ENCODE measurements at regions not wholly inside any gene's neighbourhood (a gene's known extent, or its start where the extent isn't known, plus 50 kb on each side); places are given as distances from the start of the nearest gene placed in this dataset.
"Not testable (repeated sequence)": the region's sequence is repeated elsewhere in the genome, so short reads cannot be mapped to it uniquely, and the experiment has no call there.

DNA sequence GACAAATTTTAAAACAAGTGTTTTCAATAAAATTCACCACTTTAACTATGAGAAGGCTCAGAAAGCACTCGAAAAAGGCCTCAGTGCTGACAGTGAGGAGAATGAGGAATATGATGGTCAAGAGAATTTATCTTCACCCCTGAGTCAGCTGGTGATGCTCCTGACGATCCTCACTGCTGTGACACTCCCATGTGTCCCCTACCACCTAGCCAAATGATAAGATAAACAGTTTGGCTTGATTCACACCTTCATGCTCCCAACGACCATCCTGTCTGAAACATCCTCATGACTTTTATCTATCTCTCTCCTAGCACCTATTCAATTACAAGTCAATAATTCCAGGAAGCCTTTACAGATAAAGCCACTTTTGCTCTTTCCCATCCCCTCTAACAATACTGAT, 66.0 kb upstream of the PDPR start:
- not testable (repeated sequence) for TF ChIP-seq POLR2A, POLR2AphosphoS5 (IDR thresholded peaks at IDR 0.05)
- TF ChIP-seq, protein P1, sequence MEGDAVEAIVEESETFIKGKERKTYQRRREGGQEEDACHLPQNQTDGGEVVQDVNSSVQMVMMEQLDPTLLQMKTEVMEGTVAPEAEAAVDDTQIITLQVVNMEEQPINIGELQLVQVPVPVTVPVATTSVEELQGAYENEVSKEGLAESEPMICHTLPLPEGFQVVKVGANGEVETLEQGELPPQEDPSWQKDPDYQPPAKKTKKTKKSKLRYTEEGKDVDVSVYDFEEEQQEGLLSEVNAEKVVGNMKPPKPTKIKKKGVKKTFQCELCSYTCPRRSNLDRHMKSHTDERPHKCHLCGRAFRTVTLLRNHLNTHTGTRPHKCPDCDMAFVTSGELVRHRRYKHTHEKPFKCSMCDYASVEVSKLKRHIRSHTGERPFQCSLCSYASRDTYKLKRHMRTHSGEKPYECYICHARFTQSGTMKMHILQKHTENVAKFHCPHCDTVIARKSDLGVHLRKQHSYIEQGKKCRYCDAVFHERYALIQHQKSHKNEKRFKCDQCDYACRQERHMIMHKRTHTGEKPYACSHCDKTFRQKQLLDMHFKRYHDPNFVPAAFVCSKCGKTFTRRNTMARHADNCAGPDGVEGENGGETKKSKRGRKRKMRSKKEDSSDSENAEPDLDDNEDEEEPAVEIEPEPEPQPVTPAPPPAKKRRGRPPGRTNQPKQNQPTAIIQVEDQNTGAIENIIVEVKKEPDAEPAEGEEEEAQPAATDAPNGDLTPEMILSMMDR (IDR thresholded peaks at IDR 0.05): not testable (repeated sequence)
